ENCODE measurements at regions not wholly inside any gene's neighbourhood (a gene's known extent, or its start where the extent isn't known, plus 50 kb on each side); places are given as distances from the start of the nearest gene placed in this dataset.
"Not testable (repeated sequence)": the region's sequence is repeated elsewhere in the genome, so short reads cannot be mapped to it uniquely, and the experiment has no call there.

GRCh38 chrX:87236830-87237440 lies 280.7 kb upstream of the KLHL4 start:
- DNase-seq, result no peak

- DNase-seq, result no peak
Observed at GRCh38 chrX:87265518-87265917, 252.1 kb upstream of the KLHL4 start.

- DNase-seq, result no peak
Observed at GRCh38 chrX:87272491-87272890, 245.1 kb upstream of the KLHL4 start.

GRCh38 chrX:87299563-87300160 lies 217.9 kb upstream of the KLHL4 start:
- no peak for DNase-seq

GRCh38 chrX:87310780-87311179 lies 206.8 kb upstream of the KLHL4 start:
- DNase-seq, result no peak

- no peak for DNase-seq
Observed at GRCh38 chrX:87327267-87327666, 190.3 kb upstream of the KLHL4 start.

- DNase-seq, result no peak
Observed at GRCh38 chrX:87337267-87337666, 180.3 kb upstream of the KLHL4 start.

- DNase-seq, result no peak
Observed at GRCh38 chrX:87338510-87338909, 179.1 kb upstream of the KLHL4 start.

GRCh38 chrX:87370865-87371264 lies 146.7 kb upstream of the KLHL4 start:
- DNase-seq, result no peak

GRCh38 chrX:87374324-87374723 lies 143.3 kb upstream of the KLHL4 start:
- no peak for DNase-seq

GRCh38 chrX:87376896-87377295 lies 140.7 kb upstream of the KLHL4 start:
- no peak for DNase-seq

GRCh38 chrX:87388381-87388780 lies 129.2 kb upstream of the KLHL4 start:
- no peak for DNase-seq

- DNase-seq, result no peak
Observed at GRCh38 chrX:87391742-87392141, 125.9 kb upstream of the KLHL4 start.

GRCh38 chrX:87392369-87392768 lies 125.2 kb upstream of the KLHL4 start:
- DNase-seq, result no peak

- DNase-seq, result no peak
Observed at GRCh38 chrX:87397103-87397886, 120.3 kb upstream of the KLHL4 start.

- DNase-seq, result no peak
Observed at GRCh38 chrX:87402256-87402655, 115.3 kb upstream of the KLHL4 start.

GRCh38 chrX:87403551-87403950 lies 114.1 kb upstream of the KLHL4 start:
- DNase-seq, result no peak

- peak; percentile 79 for DNase-seq
Observed at GRCh38 chrX:87409113-87409841, 108.3 kb upstream of the KLHL4 start.

- DNase-seq, result no peak
Observed at GRCh38 chrX:87425618-87426017, 92.0 kb upstream of the KLHL4 start.

- no peak for DNase-seq
Observed at GRCh38 chrX:87434618-87435017, 83.0 kb upstream of the KLHL4 start.

- DNase-seq, result not testable (repeated sequence)
Observed at GRCh38 chrX:87448613-87449012, 69.0 kb upstream of the KLHL4 start.

GRCh38 chrX:87465757-87466156 lies 51.8 kb upstream of the KLHL4 start:
- not testable (repeated sequence) for DNase-seq
